K562 (cell line): ENCODE measurements at regions not wholly inside any gene's neighbourhood (a gene's known extent, or its start where the extent isn't known, plus 50 kb on each side); places are given as distances from the start of the nearest gene placed in this dataset.

ENCODE experiments used
- ETS2 ChIP-seq: IDR thresholded peaks from 2 replicates; pipeline ENCODE4 v1.6.1; 2016; ENCODE audit warnings: borderline replicate concordance, missing genetic modification characterization, mild to moderate bottlenecking, moderate library complexity, missing compliant biosample characterization; ENCODE audit not compliant: poor library complexity, severe bottlenecking
- FIP1L1 ChIP-seq: fragments of 200-400 bp; formaldehyde crosslinking; IDR thresholded peaks from 2 replicates; pipeline ENCODE4 v1.6.1; 2018; ENCODE audit warnings: mild to moderate bottlenecking, low read depth, low read length; ENCODE audit not compliant: poor library complexity, severe bottlenecking
- HDAC6 ChIP-seq: IDR thresholded peaks from 2 replicates; pipeline ENCODE4 v1.6.1; 2012; ENCODE audit warnings: low read depth, mild to moderate bottlenecking, control low read depth, inconsistent platforms, low read length, moderate library complexity
- POLR2A ChIP-seq: fragments of 450-650 bp; conservative IDR thresholded peaks from 2 replicates; pipeline ENCODE4 v1.6.1; 2016
- RHOXF2B ChIP-seq: fragments of 250-450 bp; sonication (Bioruptor Pico); conservative IDR thresholded peaks from 2 replicates; pipeline ENCODE4 v1.5.1; 2021
- SMARCE1 ChIP-seq: fragments of 450-650 bp; IDR thresholded peaks from 2 replicates; pipeline ENCODE4 v1.7.1; 2016; ENCODE audit warnings: mild to moderate bottlenecking
- TCFL5 ChIP-seq: fragments of 250-450 bp; sonication (Bioruptor Pico); conservative IDR thresholded peaks from 2 replicates; pipeline ENCODE4 v1.6.1; 2021; ENCODE audit warnings: mild to moderate bottlenecking, moderate library complexity, matching md5 sums
- TRIM28 ChIP-seq: fragments of 450-650 bp; IDR thresholded peaks from 2 replicates; pipeline ENCODE4 v1.6.1; 2017
- ZNF23 ChIP-seq: fragments of 250-450 bp; sonication (Bioruptor Pico); IDR thresholded peaks from 2 replicates; pipeline ENCODE4 v1.4.0; 2020; ENCODE audit warnings: mild to moderate bottlenecking
- ZNF311 ChIP-seq: fragments of 250-450 bp; sonication (Bioruptor Pico); IDR thresholded peaks from 2 replicates; pipeline ENCODE4 v1.4.0; 2020; ENCODE audit warnings: mild to moderate bottlenecking, moderate library complexity
- ZNF316 ChIP-seq: fragments of 450-650 bp; IDR thresholded peaks from 2 replicates; pipeline ENCODE4 v1.6.1; 2016
- ZNF79 ChIP-seq: fragments of 250-450 bp; sonication (Bioruptor Pico); IDR thresholded peaks from 2 replicates; pipeline ENCODE4 v1.4.0; 2020; ENCODE audit warnings: low read depth, mild to moderate bottlenecking, moderate library complexity
- TF ChIP-seq, protein P1 (sequence below): fragments of 450-650 bp; formaldehyde crosslinking; IDR thresholded peaks from 2 replicates; pipeline ENCODE4 v1.4.0; 2020; ENCODE audit warnings: mild to moderate bottlenecking, moderate library complexity
- TF ChIP-seq, protein P2 (sequence below): sonication (generic); formaldehyde crosslinking; IDR thresholded peaks from 2 replicates; pipeline ENCODE4 v1.8.0; 2022; ENCODE audit warnings: missing genetic modification reagents, mild to moderate bottlenecking, borderline replicate concordance
- TF ChIP-seq, protein P3 (sequence below), 2 experiments: IDR thresholded peaks; 2 replicates each; pipeline ENCODE4 v1.6.1; 2011; ENCODE audit warnings: borderline replicate concordance in 1 of 2, control low read depth in 1 of 2, low read depth in 1 of 2, low read length in 1 of 2, mild to moderate bottlenecking in 1 of 2, mixed read lengths in 1 of 2, moderate library complexity in 1 of 2; ENCODE audit not compliant: insufficient read depth in 1 of 2, insufficient read length in 1 of 2, poor library complexity in 1 of 2, severe bottlenecking in 1 of 2; ENCODE audit errors: extremely low read depth in 1 of 2

DNA sequence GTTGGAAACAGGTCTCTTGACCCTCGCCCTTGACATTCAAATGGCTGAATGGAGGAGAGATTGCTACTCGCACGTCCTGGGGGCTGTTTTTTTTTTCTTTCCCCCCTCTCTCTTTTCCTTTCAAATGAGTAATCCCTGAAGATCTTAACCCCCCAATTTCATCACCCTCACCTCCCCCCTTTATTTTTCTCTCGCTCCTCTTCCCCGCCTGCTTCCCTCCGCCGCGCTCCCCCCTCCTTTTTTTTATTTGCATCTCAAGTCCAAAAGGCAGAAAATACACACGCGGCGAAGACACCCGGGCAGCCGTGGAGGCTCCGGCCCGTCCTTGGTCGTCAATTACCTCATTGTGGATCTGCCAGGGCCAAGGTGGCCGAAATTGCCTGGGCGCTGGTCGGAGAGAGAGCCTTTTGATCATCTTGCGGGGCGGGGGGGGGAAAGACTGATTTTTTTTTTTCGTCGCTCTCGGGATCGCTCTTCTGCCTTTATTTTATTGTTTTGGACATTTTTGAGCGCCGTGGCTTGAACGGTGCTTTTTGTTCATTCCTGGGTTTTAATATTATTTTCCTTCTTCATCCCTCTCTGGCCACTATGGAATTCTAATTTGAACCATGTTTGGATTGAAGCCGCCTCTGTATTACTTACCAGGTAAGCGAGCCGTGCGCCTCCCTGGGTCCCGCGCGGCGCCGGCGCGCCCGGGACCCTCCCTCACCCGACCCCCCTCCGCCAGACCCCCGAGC, 57.2 kb upstream of the GSE1 start (continued):
- TF ChIP-seq RHOXF2B (CRISPR knock-in tag) (no peak), TRIM28 (no peak), FIP1L1 (no peak), SMARCE1 (peak; percentile 43), TCFL5 (no peak), ZNF23 (CRISPR knock-in tag) (no peak), ZNF311 (CRISPR knock-in tag) (no peak), ZNF79 (CRISPR knock-in tag) (no peak), HDAC6 (no peak), ZNF316 (no peak), POLR2A (peak; percentile 68; the same call in 1 of the 2 replicates), ETS2 (tag) (no peak)
- TF ChIP-seq, protein P1, sequence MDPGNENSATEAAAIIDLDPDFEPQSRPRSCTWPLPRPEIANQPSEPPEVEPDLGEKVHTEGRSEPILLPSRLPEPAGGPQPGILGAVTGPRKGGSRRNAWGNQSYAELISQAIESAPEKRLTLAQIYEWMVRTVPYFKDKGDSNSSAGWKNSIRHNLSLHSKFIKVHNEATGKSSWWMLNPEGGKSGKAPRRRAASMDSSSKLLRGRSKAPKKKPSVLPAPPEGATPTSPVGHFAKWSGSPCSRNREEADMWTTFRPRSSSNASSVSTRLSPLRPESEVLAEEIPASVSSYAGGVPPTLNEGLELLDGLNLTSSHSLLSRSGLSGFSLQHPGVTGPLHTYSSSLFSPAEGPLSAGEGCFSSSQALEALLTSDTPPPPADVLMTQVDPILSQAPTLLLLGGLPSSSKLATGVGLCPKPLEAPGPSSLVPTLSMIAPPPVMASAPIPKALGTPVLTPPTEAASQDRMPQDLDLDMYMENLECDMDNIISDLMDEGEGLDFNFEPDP, result no peak
- TF ChIP-seq, protein P2, sequence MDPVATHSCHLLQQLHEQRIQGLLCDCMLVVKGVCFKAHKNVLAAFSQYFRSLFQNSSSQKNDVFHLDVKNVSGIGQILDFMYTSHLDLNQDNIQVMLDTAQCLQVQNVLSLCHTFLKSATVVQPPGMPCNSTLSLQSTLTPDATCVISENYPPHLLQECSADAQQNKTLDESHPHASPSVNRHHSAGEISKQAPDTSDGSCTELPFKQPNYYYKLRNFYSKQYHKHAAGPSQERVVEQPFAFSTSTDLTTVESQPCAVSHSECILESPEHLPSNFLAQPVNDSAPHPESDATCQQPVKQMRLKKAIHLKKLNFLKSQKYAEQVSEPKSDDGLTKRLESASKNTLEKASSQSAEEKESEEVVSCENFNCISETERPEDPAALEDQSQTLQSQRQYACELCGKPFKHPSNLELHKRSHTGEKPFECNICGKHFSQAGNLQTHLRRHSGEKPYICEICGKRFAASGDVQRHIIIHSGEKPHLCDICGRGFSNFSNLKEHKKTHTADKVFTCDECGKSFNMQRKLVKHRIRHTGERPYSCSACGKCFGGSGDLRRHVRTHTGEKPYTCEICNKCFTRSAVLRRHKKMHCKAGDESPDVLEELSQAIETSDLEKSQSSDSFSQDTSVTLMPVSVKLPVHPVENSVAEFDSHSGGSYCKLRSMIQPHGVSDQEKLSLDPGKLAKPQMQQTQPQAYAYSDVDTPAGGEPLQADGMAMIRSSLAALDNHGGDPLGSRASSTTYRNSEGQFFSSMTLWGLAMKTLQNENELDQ, result no peak
- TF ChIP-seq, protein P3, sequence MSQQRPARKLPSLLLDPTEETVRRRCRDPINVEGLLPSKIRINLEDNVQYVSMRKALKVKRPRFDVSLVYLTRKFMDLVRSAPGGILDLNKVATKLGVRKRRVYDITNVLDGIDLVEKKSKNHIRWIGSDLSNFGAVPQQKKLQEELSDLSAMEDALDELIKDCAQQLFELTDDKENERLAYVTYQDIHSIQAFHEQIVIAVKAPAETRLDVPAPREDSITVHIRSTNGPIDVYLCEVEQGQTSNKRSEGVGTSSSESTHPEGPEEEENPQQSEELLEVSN (IDR thresholded peaks at IDR 0.05; ENCODE audit: borderline replicate concordance in 1 of 2, extremely low read depth in 1 of 2, insufficient read depth in 1 of 2, insufficient read length in 1 of 2, low read depth in 1 of 2, low read length in 1 of 2, poor library complexity in 1 of 2, severe bottlenecking in 1 of 2), result no peak
